PFSK-1 (cell line): ENCODE measurements at regions not wholly inside any gene's neighbourhood (a gene's known extent, or its start where the extent isn't known, plus 50 kb on each side); places are given as distances from the start of the nearest gene placed in this dataset.

ENCODE experiments used
- FOXP2 ChIP-seq: optimal IDR thresholded peaks from 2 replicates; pipeline ENCODE3; 2011; ENCODE audit warnings: borderline replicate concordance, control low read depth, inconsistent platforms; ENCODE audit not compliant: insufficient read depth; ENCODE audit errors: extremely low read length, extremely low read depth
- POLR2AphosphoS5 ChIP-seq: IDR thresholded peaks from 2 replicates; pipeline ENCODE4 v1.6.1; 2012; ENCODE audit warnings: low read depth, mild to moderate bottlenecking, control low read depth, low read length, moderate library complexity
- SIN3A ChIP-seq: IDR thresholded peaks from 2 replicates; pipeline ENCODE4 v1.6.1; 2012; ENCODE audit warnings: mild to moderate bottlenecking, low read length, moderate library complexity, borderline replicate concordance; ENCODE audit not compliant: insufficient read depth
- TAF1 ChIP-seq: IDR thresholded peaks from 2 replicates; pipeline ENCODE4 v1.6.1; 2012; ENCODE audit warnings: low read length, control low read depth, borderline replicate concordance; ENCODE audit not compliant: insufficient read depth
- TF ChIP-seq, protein P1 (sequence below), 2 experiments: IDR thresholded peaks; 2 replicates each; pipeline versions ENCODE4 v1.6.1 to v1.8.0; 2011 to 2012; ENCODE audit warnings: low read depth in 2 of 2, low read length in 2 of 2, control low read depth in 1 of 2, inconsistent platforms in 1 of 2, mild to moderate bottlenecking in 1 of 2, moderate library complexity in 1 of 2; ENCODE audit not compliant: insufficient read depth in 1 of 2

DNA sequence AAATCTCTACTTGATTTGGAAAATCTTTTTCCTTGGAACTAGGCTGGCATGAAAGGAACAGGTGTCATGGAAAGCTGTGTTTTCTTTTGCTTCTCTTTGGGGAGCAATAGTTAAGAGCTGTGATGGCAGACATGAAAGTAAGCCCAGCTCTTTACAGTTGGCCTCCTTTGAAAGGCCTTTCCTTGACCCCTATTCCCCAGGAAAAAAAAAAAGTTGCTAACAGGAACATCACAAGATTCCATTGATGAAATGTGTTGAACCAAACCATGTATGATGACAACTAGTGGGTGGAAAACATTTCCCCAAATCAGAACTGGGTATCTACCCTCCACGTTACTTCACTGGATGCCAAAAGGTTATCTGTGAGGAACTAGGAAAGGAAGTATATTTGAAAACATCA is 190.7 kb upstream of the RPL34 start:
- no peak for TF ChIP-seq TAF1
- TF ChIP-seq, protein P1, sequence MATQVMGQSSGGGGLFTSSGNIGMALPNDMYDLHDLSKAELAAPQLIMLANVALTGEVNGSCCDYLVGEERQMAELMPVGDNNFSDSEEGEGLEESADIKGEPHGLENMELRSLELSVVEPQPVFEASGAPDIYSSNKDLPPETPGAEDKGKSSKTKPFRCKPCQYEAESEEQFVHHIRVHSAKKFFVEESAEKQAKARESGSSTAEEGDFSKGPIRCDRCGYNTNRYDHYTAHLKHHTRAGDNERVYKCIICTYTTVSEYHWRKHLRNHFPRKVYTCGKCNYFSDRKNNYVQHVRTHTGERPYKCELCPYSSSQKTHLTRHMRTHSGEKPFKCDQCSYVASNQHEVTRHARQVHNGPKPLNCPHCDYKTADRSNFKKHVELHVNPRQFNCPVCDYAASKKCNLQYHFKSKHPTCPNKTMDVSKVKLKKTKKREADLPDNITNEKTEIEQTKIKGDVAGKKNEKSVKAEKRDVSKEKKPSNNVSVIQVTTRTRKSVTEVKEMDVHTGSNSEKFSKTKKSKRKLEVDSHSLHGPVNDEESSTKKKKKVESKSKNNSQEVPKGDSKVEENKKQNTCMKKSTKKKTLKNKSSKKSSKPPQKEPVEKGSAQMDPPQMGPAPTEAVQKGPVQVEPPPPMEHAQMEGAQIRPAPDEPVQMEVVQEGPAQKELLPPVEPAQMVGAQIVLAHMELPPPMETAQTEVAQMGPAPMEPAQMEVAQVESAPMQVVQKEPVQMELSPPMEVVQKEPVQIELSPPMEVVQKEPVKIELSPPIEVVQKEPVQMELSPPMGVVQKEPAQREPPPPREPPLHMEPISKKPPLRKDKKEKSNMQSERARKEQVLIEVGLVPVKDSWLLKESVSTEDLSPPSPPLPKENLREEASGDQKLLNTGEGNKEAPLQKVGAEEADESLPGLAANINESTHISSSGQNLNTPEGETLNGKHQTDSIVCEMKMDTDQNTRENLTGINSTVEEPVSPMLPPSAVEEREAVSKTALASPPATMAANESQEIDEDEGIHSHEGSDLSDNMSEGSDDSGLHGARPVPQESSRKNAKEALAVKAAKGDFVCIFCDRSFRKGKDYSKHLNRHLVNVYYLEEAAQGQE (IDR thresholded peaks at IDR 0.05; ENCODE audit: insufficient read depth in 1 of 2, low read depth in 2 of 2, low read length in 2 of 2) = no peak
- TF ChIP-seq SIN3A = no peak
- no peak for TF ChIP-seq POLR2AphosphoS5
- TF ChIP-seq FOXP2 = no peak

DNA sequence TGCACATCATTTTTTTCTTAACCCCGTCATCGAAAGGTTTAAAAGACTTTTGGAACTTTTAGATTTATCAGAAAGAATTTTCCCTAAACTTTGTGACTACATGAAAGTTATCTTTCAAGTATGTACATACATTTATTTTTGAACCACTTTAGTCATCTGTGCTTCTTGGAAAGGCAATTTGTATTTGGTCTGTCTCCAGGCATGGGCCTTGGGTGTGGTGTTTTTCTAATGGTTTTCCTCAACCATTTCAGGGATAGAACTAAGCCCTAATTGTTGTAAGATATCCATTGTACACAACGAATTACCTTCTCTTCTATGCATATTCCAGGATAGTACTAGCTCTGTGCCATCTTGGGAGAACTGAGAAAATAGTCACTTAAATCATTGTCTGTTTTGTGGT is 191.5 kb upstream of the RPL34 start:
- no peak for TF ChIP-seq TAF1
- no peak for TF ChIP-seq SIN3A
- no peak for TF ChIP-seq POLR2AphosphoS5
- TF ChIP-seq, protein P1 (IDR thresholded peaks at IDR 0.05; ENCODE audit: insufficient read depth in 1 of 2, low read depth in 2 of 2, low read length in 2 of 2) = no peak
- TF ChIP-seq FOXP2 = no peak

DNA sequence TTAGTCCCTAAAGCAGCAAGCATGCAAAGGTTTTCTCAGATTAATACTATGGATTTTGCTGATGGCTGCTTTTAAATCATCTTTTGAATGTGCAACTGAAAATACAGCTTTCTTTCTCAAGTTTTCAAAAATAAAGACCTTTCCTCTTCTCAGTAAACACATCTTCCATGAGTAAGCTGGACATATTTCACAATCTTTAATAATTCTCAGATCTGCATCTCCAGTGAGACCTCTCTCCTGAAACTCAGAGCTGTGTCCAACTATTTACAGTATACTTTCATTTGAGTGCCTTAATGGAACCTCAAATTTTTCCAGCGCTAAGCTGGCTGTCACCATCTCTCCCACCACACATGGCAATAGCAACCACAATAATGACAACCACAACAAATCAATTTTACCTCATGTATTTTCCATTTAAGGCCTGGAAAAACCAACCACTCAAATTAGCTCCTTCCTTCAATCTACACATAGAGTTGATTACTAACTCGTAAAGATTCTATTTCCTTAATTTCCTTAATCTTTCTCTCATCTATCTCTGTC is 192.4 kb upstream of the RPL34 start:
- no peak for TF ChIP-seq FOXP2
- TF ChIP-seq TAF1 = no peak
- no peak for TF ChIP-seq POLR2AphosphoS5
- TF ChIP-seq, protein P1 (IDR thresholded peaks at IDR 0.05; ENCODE audit: insufficient read depth in 1 of 2, low read depth in 2 of 2, low read length in 2 of 2) = no peak

DNA sequence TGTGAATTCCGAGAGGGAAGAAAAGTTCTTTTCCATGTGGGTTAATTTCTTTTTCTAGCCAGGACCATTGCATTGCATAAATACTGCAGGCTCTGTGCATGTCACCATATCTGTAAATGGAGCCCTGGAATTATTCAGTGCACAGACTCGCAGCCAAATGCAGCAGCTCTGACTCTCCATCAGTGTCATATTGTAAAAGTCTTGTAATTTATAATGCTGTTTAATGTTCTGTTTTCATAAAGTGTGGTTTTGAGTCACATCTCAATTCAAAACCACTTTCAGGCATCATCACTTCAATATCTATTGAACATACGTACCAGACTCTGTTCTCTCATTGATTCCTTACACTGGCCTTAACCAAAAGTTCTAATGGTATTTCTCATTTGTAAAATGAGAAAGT is 193.9 kb upstream of the RPL34 start:
- TF ChIP-seq SIN3A = no peak
- no peak for TF ChIP-seq POLR2AphosphoS5
- TF ChIP-seq FOXP2 = no peak
- TF ChIP-seq, protein P1 (IDR thresholded peaks at IDR 0.05; ENCODE audit: insufficient read depth in 1 of 2, low read depth in 2 of 2, low read length in 2 of 2) = no peak
- no peak for TF ChIP-seq TAF1

DNA sequence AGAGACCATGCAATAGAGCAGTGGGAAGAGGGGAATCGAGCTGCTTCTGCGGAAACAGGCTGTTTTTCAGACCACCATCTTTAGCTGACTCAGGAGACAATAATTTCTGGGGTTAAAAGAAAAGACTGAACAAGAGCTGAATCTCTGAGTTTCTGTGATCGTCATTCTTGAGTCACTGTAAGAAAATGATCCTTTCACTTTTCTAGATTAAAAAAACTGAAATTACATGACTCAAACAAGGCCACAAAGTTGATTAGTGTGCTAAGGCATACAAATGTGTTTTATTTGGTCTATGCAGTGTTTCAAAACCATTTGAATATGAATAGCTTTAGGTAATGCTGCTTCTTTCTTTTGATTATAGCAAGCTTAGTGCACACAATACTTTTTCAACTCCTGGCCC is 194.4 kb upstream of the RPL34 start:
- TF ChIP-seq POLR2AphosphoS5 = no peak
- TF ChIP-seq, protein P1 (IDR thresholded peaks at IDR 0.05; ENCODE audit: insufficient read depth in 1 of 2, low read depth in 2 of 2, low read length in 2 of 2) = no peak
- TF ChIP-seq FOXP2 = no peak
- TF ChIP-seq TAF1 = no peak
- TF ChIP-seq SIN3A = no peak
